ENCODE measurements at regions not wholly inside any gene's neighbourhood (a gene's known extent, or its start where the extent isn't known, plus 50 kb on each side); places are given as distances from the start of the nearest gene placed in this dataset.

DNA sequence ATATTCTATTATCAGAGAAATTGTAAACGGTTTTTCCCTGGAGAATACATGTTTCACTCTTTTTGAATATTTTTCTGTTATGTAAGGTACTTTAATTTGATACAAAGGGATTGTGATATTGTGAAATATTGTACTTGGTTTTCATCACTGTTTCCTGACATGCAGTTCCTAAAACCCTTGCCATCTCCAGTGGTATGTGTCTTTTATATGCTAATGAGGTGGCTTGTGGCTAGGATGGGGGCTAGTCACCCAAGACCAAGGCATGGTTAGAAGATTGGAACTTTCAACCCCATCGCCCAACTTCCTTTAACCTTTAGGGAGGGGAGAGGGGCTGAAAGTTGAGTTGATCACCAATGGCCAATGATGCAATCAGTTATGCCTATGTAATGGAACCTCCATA lies 160.6 kb downstream of the TAF11L14 start:
- TF ChIP-seq, protein P1, sequence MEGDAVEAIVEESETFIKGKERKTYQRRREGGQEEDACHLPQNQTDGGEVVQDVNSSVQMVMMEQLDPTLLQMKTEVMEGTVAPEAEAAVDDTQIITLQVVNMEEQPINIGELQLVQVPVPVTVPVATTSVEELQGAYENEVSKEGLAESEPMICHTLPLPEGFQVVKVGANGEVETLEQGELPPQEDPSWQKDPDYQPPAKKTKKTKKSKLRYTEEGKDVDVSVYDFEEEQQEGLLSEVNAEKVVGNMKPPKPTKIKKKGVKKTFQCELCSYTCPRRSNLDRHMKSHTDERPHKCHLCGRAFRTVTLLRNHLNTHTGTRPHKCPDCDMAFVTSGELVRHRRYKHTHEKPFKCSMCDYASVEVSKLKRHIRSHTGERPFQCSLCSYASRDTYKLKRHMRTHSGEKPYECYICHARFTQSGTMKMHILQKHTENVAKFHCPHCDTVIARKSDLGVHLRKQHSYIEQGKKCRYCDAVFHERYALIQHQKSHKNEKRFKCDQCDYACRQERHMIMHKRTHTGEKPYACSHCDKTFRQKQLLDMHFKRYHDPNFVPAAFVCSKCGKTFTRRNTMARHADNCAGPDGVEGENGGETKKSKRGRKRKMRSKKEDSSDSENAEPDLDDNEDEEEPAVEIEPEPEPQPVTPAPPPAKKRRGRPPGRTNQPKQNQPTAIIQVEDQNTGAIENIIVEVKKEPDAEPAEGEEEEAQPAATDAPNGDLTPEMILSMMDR (IDR thresholded peaks at IDR 0.05; ENCODE audit: borderline replicate concordance, extremely low read depth, low read length, poor library complexity, severe bottlenecking) = no peak
- no peak for TF ChIP-seq EZH2 (IDR thresholded peaks at IDR 0.05; ENCODE audit: borderline replicate concordance, low read depth, low read length, severe bottlenecking)

All from DND-41 (cell line).